Globus pallidus (tissue), 1 donor: ENCODE measurements at regions not wholly inside any gene's neighbourhood (a gene's known extent, or its start where the extent isn't known, plus 50 kb on each side); places are given as distances from the start of the nearest gene placed in this dataset.
"Not testable (repeated sequence)": the region's sequence is repeated elsewhere in the genome, so short reads cannot be mapped to it uniquely, and the experiment has no call there.

Experiments
- DNase-seq: peaks from one replicate; pipeline ENCODE4 v3.0.0-alpha.2; 2015; ENCODE audit warnings: low spot score

DNA sequence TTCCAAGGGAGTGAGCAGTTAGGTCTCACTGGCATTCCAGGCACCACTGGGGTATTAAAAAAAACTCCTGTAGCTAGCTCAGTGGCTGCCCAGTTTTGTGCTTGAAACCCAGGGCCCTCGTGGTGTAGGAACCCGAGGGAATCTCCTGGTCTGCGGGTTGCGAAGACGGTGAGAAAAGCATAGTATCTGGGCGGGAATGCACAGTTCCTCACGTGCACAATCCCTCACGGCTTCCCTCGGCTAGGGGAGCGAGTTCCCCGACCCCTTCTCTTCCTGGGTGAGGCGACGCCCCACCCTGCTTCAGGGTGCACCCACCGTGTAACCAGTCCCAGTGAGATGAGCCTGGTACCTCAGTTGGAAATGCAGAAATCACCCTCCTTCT, 50.5 kb upstream of the PGBD5 start:
- no peak for DNase-seq

DNA sequence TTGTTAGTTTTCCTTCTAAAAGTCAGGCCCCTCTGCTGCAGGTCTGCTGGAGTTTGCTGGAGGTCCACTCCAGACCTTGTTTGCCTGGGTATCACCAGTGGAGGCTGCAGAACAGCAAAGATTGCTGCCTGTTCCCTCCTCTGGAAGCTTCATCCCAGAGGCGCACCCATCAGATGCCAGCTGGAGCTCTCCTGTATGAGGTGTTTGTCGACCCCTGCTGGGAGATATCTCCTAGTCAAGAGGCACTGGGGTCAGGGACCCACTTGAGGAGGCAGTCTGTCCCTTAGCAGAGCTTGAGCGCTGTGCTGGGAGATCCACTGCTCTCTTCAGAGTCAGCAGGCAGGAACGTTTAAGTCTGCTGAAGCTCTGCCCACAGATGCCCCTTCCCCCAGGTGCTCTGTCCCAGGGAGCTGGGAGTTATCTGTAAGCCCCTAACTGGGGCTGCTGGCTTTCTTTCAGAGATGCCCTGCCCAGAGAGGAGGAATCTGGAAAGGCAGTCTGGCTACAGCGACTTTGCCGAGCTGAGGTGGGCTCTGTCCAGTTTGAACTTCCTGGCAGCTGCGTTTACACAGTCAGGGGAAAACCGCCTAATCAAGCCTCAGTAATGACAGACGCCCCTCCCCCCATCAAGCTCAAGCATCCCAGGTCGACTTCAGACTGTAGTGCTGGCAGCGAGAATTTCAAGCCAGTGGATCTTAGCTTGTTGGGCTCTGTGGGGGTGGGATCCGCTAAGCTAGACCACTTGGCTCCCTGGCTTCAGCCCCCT, 49.9 kb upstream of the PGBD5 start:
- not testable (repeated sequence) for DNase-seq
